GM06990 (cell line): ENCODE measurements at regions not wholly inside any gene's neighbourhood (a gene's known extent, or its start where the extent isn't known, plus 50 kb on each side); places are given as distances from the start of the nearest gene placed in this dataset.
"Not testable (repeated sequence)": the region's sequence is repeated elsewhere in the genome, so short reads cannot be mapped to it uniquely, and the experiment has no call there.

ENCODE experiments used
- DNase-seq: peaks from one replicate; pipeline ENCODE4 v3.0.0-alpha.2; 2011; ENCODE audit not compliant: insufficient read length; ENCODE audit errors: extremely low read depth
- H3K27me3 ChIP-seq: replicated peaks from 2 replicates; pipeline ENCODE4 v1.6.0; 2011; ENCODE audit warnings: low read length; ENCODE audit not compliant: control insufficient read depth, insufficient read depth
- H3K36me3 ChIP-seq: 2 replicates; pipeline ENCODE4 v1.5.1; 2011; ENCODE audit warnings: low read length; ENCODE audit not compliant: control insufficient read depth, insufficient read depth
- H3K4me3 ChIP-seq: replicated peaks from 2 replicates; pipeline ENCODE4 v1.5.1; 2011; ENCODE audit warnings: low read depth, mild to moderate bottlenecking, control low read depth, low read length
- CTCF ChIP-seq: IDR thresholded peaks from 2 replicates; pipeline ENCODE4 v1.5.1; 2011; ENCODE audit warnings: low read length, control low read depth, mild to moderate bottlenecking, inconsistent platforms; ENCODE audit not compliant: insufficient read depth, poor library complexity, severe bottlenecking

- H3K4me3 ChIP-seq: no peak overlapping the region
- no peak for TF ChIP-seq CTCF
- no peak for DNase-seq
- H3K36me3 ChIP-seq: no peaks in the 10 kb centered on the region
- no peaks in the 10 kb centered on the region for H3K27me3 ChIP-seq
Observed at GRCh38 chr5:125064621-125065438, 318.4 kb upstream of the ZNF608 start.

- Histone ChIP-seq H3K36me3 (no peaks in the 10 kb centered on the region), H3K27me3 (no peaks in the 10 kb centered on the region), H3K4me3 (no peak overlapping the region)
- no peak for TF ChIP-seq CTCF
- no peak for DNase-seq
Observed at GRCh38 chr5:125065741-125066140, 319.3 kb upstream of the ZNF608 start.

GRCh38 chr5:125070961-125071360 lies 324.5 kb upstream of the ZNF608 start:
- H3K27me3 ChIP-seq: no peaks in the 10 kb centered on the region
- TF ChIP-seq CTCF: no peak
- no peak overlapping the region for H3K4me3 ChIP-seq
- H3K36me3 ChIP-seq: no peaks in the 10 kb centered on the region
- DNase-seq: no peak

- no peak for DNase-seq
- no peak for TF ChIP-seq CTCF
- Histone ChIP-seq H3K36me3 (no peaks in the 10 kb centered on the region), H3K27me3 (no peaks in the 10 kb centered on the region), H3K4me3 (no peak overlapping the region)
Observed at GRCh38 chr5:125073090-125073489, 326.7 kb upstream of the ZNF608 start.

- no peak for DNase-seq
- no peaks in the 10 kb centered on the region for H3K36me3 ChIP-seq
- TF ChIP-seq CTCF: no peak
- H3K27me3 ChIP-seq: no peaks in the 10 kb centered on the region
- H3K4me3 ChIP-seq: no peak overlapping the region
Observed at GRCh38 chr5:125075567-125075966, 329.1 kb upstream of the ZNF608 start.

- not testable (repeated sequence) for H3K36me3 ChIP-seq, H3K27me3 ChIP-seq, DNase-seq, H3K4me3 ChIP-seq
Observed at GRCh38 chr5:125079028-125079427, 332.6 kb upstream of the ZNF608 start.
